ENCODE measurements at regions not wholly inside any gene's neighbourhood (a gene's known extent, or its start where the extent isn't known, plus 50 kb on each side); places are given as distances from the start of the nearest gene placed in this dataset.

DNA sequence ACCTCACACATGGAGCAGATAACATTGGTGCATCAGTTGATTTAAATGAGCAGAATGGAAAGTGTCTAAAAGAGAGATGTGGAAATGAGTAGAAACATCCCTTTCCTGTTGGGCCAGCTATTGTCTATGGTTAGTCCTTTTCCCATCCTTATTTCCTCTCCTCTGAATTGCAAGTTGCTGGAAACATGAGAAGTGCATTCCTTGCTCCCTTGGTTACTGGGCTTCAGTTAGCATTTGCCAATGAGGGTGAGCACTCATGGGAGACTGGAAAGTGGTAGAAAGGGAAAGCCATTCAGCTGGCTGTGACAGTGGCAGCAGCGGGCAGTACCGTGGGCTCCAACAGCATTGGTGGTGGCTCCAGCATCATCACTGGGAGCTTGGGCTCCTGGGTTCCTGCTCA lies 96.0 kb upstream of the IGFBP7 start:
- no peak overlapping the region for H3K4me3 ChIP-seq (ENCODE audit: low read depth, low read length)
- TF ChIP-seq, protein P1, sequence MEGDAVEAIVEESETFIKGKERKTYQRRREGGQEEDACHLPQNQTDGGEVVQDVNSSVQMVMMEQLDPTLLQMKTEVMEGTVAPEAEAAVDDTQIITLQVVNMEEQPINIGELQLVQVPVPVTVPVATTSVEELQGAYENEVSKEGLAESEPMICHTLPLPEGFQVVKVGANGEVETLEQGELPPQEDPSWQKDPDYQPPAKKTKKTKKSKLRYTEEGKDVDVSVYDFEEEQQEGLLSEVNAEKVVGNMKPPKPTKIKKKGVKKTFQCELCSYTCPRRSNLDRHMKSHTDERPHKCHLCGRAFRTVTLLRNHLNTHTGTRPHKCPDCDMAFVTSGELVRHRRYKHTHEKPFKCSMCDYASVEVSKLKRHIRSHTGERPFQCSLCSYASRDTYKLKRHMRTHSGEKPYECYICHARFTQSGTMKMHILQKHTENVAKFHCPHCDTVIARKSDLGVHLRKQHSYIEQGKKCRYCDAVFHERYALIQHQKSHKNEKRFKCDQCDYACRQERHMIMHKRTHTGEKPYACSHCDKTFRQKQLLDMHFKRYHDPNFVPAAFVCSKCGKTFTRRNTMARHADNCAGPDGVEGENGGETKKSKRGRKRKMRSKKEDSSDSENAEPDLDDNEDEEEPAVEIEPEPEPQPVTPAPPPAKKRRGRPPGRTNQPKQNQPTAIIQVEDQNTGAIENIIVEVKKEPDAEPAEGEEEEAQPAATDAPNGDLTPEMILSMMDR (IDR thresholded peaks at IDR 0.05; ENCODE audit: insufficient read depth, low read depth, low read length, missing control alignments) = no peak
- DNase-seq (ENCODE audit: low read depth) = no peak

DNA sequence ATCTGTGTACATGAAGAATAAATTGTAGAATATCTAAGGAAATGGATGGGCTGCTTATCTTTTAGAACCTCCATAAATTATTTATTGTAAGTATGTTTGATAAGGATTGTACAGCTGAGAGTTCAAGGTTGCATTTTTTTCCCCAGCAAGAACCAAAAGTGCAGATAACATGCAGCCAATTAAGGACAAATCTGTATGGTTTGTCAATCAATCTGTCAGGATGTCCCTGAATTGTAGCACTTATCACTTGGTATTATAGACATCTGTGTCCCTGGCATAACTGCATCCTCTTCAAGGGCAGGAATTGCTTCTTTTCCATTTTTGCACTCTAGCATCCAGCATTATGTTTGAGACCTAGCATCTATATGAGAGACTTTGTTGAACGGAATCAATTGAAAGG lies 95.4 kb upstream of the IGFBP7 start:
- TF ChIP-seq, protein P1 (IDR thresholded peaks at IDR 0.05; ENCODE audit: insufficient read depth, low read depth, low read length, missing control alignments) = no peak
- H3K4me3 ChIP-seq (ENCODE audit: low read depth, low read length) = no peak overlapping the region
- no peak for DNase-seq (ENCODE audit: low read depth)

DNA sequence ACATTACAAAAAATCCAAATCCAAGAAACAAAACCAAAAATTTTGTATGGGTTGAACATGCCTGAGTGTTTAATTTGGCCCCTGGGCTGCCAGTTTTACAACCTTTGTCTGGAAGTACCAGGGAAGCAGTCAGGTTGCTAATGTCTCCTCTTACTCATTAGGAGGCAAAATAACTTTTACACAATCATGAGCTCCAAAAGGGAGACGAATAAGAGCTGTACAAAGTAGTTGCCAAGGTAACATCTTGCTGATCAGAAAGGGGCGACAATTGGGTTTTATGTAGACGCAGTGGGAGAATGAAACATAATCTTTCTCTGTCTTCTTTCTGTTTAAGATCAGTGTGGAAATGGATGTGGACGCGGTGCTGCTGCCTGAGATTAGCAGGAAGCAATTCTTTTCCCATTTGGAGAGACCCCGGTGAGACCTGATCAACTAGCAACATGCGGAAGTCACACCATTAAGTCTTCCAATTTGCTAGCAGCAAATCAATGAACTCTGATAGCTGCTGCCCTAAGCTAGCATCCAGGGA lies 90.7 kb upstream of the IGFBP7 start:
- TF ChIP-seq, protein P1 (IDR thresholded peaks at IDR 0.05; ENCODE audit: insufficient read depth, low read depth, low read length, missing control alignments) = no peak
- H3K4me3 ChIP-seq (ENCODE audit: low read depth, low read length) = no peak overlapping the region
- no peak for DNase-seq (ENCODE audit: low read depth)

DNA sequence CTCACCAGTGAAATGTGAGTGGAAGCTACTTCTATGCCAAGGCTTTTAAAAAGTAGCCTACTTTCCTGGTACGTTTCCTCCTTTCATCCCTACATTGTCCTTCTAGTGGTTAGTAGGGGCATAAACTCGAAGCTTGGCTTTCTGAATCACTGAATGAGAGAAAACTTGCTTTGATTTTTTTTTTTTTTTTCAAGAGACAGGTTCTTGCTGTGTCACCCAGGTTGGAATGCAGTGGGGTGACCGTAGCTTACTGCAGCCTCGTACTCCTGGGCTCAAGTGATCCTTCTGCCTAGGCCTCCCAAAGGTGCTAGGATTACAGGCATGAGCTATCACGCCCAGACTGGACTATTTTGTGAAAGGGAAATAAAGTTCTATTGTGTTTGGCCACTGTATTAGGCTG lies 89.1 kb upstream of the IGFBP7 start:
- H3K4me3 ChIP-seq (ENCODE audit: low read depth, low read length) = no peak overlapping the region
- TF ChIP-seq, protein P1 (IDR thresholded peaks at IDR 0.05; ENCODE audit: insufficient read depth, low read depth, low read length, missing control alignments) = no peak
- DNase-seq (ENCODE audit: low read depth) = no peak

DNA sequence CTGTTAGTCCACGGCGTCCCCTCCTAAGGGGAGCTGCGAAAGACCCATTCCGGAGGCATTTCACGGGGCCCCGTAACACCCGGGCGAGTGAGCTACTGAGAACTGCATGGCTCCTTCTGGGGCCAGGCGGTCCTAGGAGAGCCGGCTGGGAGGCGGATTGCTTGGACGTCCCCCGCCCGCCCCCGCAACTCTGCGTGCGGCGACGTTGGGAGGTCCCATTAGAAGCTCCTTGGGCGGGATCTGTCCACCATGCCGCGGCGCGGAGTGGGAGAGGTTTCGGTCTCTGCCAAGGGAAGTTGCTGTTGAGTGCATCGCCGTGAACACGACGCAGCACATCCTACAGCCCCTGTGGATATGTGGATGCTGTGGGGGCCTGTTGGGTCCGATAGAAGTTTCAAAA lies 85.4 kb upstream of the IGFBP7 start:
- TF ChIP-seq, protein P1 (IDR thresholded peaks at IDR 0.05; ENCODE audit: insufficient read depth, low read depth, low read length, missing control alignments) = no peak
- DNase-seq (ENCODE audit: low read depth) = no peak
- H3K4me3 ChIP-seq (ENCODE audit: low read depth, low read length) = no peak overlapping the region

DNA sequence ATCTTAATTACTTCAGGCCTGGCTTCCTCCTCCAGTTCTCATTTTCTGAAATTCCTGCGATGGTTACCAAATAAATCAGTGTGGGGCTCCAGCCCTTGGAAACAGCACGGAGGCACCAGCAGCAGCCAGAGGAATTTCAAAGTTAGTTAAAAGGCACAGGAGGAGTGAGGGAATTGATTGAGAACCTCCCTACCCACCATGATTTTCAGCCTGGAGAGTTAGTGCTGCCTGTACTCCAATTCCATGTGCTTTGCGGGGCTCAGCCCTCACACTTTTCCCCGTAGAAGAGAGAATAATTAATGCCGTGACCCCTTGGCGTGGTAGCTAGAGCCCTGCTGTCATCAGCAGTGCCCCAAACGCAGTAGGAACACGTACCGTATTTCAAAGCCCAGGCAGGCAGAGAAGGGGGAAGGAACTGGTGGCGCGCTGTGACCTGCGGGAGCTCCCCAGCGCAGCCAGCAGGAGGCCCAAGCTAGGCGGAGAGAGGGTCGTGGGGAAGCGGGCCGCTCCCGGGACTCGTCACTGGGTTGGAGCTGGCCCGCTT lies 84.0 kb upstream of the IGFBP7 start:
- TF ChIP-seq, protein P1 (IDR thresholded peaks at IDR 0.05; ENCODE audit: insufficient read depth, low read depth, low read length, missing control alignments) = no peak
- H3K4me3 ChIP-seq (ENCODE audit: low read depth, low read length) = no peak overlapping the region
- no peak for DNase-seq (ENCODE audit: low read depth)

DNA sequence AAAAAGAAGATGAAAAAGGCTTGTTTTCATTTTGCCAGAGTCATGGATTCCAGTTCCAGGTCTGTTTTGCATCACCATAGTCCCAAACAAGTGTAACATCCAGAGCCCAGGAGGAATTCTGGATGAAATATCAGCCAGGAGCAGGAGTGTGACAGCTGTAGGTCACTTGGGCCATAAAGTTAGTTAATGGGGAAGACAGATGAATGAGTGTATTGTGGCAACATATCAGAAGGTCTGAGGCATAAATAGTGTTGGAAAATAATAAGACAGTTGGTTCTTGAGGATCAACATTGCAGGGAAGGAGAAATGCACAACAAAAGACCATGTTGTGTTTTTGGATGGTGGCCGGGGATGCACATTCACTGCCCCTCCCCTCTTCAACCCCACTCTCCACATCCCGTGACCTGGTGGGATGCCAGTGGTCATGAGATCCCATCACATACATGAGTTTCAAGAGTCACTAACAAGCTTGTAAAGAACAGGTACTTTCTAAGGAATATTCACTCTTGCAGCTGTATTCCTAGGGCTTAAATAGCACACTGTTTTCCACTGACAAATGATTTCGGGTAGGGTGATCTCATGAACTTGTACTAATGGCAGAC lies 83.1 kb upstream of the IGFBP7 start:
- TF ChIP-seq, protein P1 (IDR thresholded peaks at IDR 0.05; ENCODE audit: insufficient read depth, low read depth, low read length, missing control alignments) = no peak
- DNase-seq (ENCODE audit: low read depth) = no peak
- H3K4me3 ChIP-seq (ENCODE audit: low read depth, low read length) = no peak overlapping the region

Data from GM12865 (cell line).